ENCODE measurements at regions not wholly inside any gene's neighbourhood (a gene's known extent, or its start where the extent isn't known, plus 50 kb on each side); places are given as distances from the start of the nearest gene placed in this dataset.

GRCh38 chr2:165024199-165024598 lies 68.9 kb upstream of the SLC38A11 start:
- TF ChIP-seq CTCF (IDR thresholded peaks at IDR 0.05 in 4 of 5, conservative IDR thresholded peaks at IDR 0.05 in 1 of 5), result no peak
- no peak for TF ChIP-seq POLR2A (IDR thresholded peaks at IDR 0.05)

Measured in gastrocnemius medialis (tissue), 4 donors.